ENCODE measurements at regions not wholly inside any gene's neighbourhood (a gene's known extent, or its start where the extent isn't known, plus 50 kb on each side); places are given as distances from the start of the nearest gene placed in this dataset.

- no peak for TF ChIP-seq CTCF (conservative IDR thresholded peaks at IDR 0.05; ENCODE audit: low read length)
- no peak for TF ChIP-seq EZH2phosphoT487 (IDR thresholded peaks at IDR 0.05; ENCODE audit: borderline replicate concordance, low read depth, low read length)
Observed at GRCh38 chr5:99061711-99062110, 132.9 kb upstream of the CHD1 start.
